Effector memory CD8-positive, alpha-beta T cell (primary cell): ENCODE measurements at regions not wholly inside any gene's neighbourhood (a gene's known extent, or its start where the extent isn't known, plus 50 kb on each side); places are given as distances from the start of the nearest gene placed in this dataset.
"Not testable (repeated sequence)": the region's sequence is repeated elsewhere in the genome, so short reads cannot be mapped to it uniquely, and the experiment has no call there.

Experiments
- ATAC-seq: fragments of 150-1000 bp; cut with Tn5 transposase; replicated peaks from 2 replicates; pipeline ENCODE4 v1.10.0; 2021; ENCODE audit warnings: mild to moderate bottlenecking, moderate library complexity
- DNase-seq, 3 experiments: peaks; one replicate each; pipeline ENCODE4 v3.0.0; 2021
- H3K27ac Mint-ChIP-seq, 2 donors: one replicate each; pipeline ENCODE4 v1.8.0; 2022; ENCODE audit warnings: mild to moderate bottlenecking in 2 of 2, mixed read lengths in 2 of 2, moderate library complexity in 2 of 2
- H3K27me3 Mint-ChIP-seq, 2 donors: one replicate each; pipeline ENCODE4 v1.8.0; 2022; ENCODE audit warnings: mixed read lengths in 2 of 2
- H3K36me3 Mint-ChIP-seq: one replicate; pipeline ENCODE4 v1.8.0; 2022; ENCODE audit warnings: mild to moderate bottlenecking, moderate library complexity, mixed read lengths; ENCODE audit not compliant: insufficient read depth
- H3K4me1 Mint-ChIP-seq, 2 donors: one replicate each; pipeline ENCODE4 v1.8.0; 2022; ENCODE audit warnings: low read depth in 2 of 2, mixed read lengths in 2 of 2
- H3K4me3 Mint-ChIP-seq, 2 donors: one replicate each; pipeline ENCODE4 v1.8.0; 2022; ENCODE audit warnings: mild to moderate bottlenecking in 2 of 2, mixed read lengths in 2 of 2, moderate library complexity in 2 of 2
- H3K9me3 Mint-ChIP-seq, 2 donors: one replicate each; pipeline ENCODE4 v1.8.0; 2022; ENCODE audit warnings: mixed read lengths in 2 of 2

- H3K36me3 Mint-ChIP-seq, H3K27ac Mint-ChIP-seq, H3K4me3 Mint-ChIP-seq, DNase-seq, H3K9me3 Mint-ChIP-seq, H3K4me1 Mint-ChIP-seq, ATAC-seq, H3K27me3 Mint-ChIP-seq: not testable (repeated sequence)
Measured at GRCh38 chrX:63160994-63161393, 190.1 kb downstream of the SPIN4 start.

- H3K27me3 Mint-ChIP-seq, H3K27ac Mint-ChIP-seq, ATAC-seq, H3K9me3 Mint-ChIP-seq, H3K4me3 Mint-ChIP-seq, H3K4me1 Mint-ChIP-seq, H3K36me3 Mint-ChIP-seq, DNase-seq: not testable (repeated sequence)
Measured at GRCh38 chrX:63160340-63160739, 190.8 kb downstream of the SPIN4 start.

DNA sequence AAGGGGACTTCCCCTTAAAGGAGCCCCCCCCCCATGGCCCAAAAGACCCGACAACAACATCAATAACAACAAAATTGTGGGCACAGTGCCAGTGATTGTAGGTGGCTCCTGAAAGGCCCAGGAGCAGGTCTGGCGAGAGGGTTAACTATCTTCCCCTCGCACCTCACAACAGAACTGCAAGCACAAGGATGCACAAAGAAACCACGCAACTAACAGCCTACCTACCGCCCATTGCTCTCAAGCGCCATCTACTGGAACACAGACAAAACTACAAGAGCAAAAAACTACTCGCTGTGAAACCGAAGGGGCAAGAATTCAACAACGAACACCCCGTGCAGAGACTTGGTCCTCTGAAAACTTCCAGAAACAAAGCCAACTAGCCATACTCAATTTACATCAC, 205.6 kb downstream of the SPIN4 start:
- DNase-seq, H3K27ac Mint-ChIP-seq, H3K27me3 Mint-ChIP-seq, H3K9me3 Mint-ChIP-seq, H3K4me3 Mint-ChIP-seq, H3K4me1 Mint-ChIP-seq, ATAC-seq, H3K36me3 Mint-ChIP-seq: not testable (repeated sequence)

GRCh38 chrX:63142588-63142987, 208.5 kb downstream of the SPIN4 start:
- not testable (repeated sequence) for H3K36me3 Mint-ChIP-seq, H3K27me3 Mint-ChIP-seq, DNase-seq, ATAC-seq, H3K4me3 Mint-ChIP-seq, H3K4me1 Mint-ChIP-seq, H3K27ac Mint-ChIP-seq, H3K9me3 Mint-ChIP-seq

GRCh38 chrX:63135859-63136258, 215.3 kb downstream of the SPIN4 start:
- not testable (repeated sequence) for ATAC-seq, H3K27me3 Mint-ChIP-seq, H3K4me1 Mint-ChIP-seq

DNA sequence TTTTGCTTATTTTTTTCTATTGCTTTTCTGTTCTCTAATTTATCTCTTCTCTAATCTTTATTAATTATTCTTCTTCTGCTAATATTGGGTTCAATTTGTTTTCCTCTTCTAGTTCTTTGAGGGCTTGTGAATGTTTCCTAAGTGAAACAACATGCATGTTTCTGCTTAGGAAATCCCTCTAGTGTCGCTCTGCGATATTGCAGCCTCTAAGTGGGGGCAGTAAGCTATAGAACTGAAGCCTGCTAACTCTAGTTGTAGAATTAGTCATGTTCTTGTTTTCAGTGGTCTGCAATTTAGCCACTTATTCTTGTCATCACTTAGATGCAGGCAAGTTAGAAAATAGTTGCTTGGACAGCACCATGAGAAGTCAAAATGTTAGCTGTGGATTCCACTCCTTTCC, 222.6 kb downstream of the SPIN4 start:
- Mint-ChIP-seq H3K27ac (no peak overlapping the region), H3K27me3 (no peaks in the 10 kb centered on the region), H3K4me1 (no peaks in the 10 kb centered on the region), H3K4me3 (no peak overlapping the region), H3K9me3 (no peaks in the 10 kb centered on the region), H3K36me3 (no peaks in the 10 kb centered on the region)
- DNase-seq (no peak), ATAC-seq (no peak)

More at GRCh38 chrX:63135859-63136258, 215.3 kb downstream of the SPIN4 start:
- not testable (repeated sequence) for H3K4me3 Mint-ChIP-seq, H3K27ac Mint-ChIP-seq, H3K36me3 Mint-ChIP-seq, H3K9me3 Mint-ChIP-seq, DNase-seq

GRCh38 chrX:63115196-63115595, 235.9 kb downstream of the SPIN4 start:
- H3K27me3 Mint-ChIP-seq, result no peaks in the 10 kb centered on the region
- ATAC-seq (no peak), DNase-seq (no peak)
- no peaks in the 10 kb centered on the region for H3K9me3 Mint-ChIP-seq
- no peak overlapping the region for H3K4me3 Mint-ChIP-seq
- no peaks in the 10 kb centered on the region for H3K4me1 Mint-ChIP-seq
- H3K27ac Mint-ChIP-seq, result no peak overlapping the region
- no peaks in the 10 kb centered on the region for H3K36me3 Mint-ChIP-seq

GRCh38 chrX:63101879-63102620, 249.1 kb downstream of the SPIN4 start:
- Mint-ChIP-seq H3K27ac (no peak overlapping the region), H3K36me3 (no peaks in the 10 kb centered on the region), H3K9me3 (peaks cover 0 to 15% of the 10 kb centered on the region in 2 donors), H3K4me1 (no peaks in the 10 kb centered on the region), H3K4me3 (no peak overlapping the region), H3K27me3 (no peaks in the 10 kb centered on the region)
- DNase-seq (no peak), ATAC-seq (no peak)

GRCh38 chrX:63058204-63058603, 292.9 kb downstream of the SPIN4 start:
- Mint-ChIP-seq H3K4me1 (no peaks in the 10 kb centered on the region), H3K27ac (no peak overlapping the region), H3K36me3 (no peaks in the 10 kb centered on the region), H3K9me3 (no peaks in the 10 kb centered on the region), H3K27me3 (no peaks in the 10 kb centered on the region), H3K4me3 (no peak overlapping the region)
- ATAC-seq, result no peak
- no peak for DNase-seq

DNA sequence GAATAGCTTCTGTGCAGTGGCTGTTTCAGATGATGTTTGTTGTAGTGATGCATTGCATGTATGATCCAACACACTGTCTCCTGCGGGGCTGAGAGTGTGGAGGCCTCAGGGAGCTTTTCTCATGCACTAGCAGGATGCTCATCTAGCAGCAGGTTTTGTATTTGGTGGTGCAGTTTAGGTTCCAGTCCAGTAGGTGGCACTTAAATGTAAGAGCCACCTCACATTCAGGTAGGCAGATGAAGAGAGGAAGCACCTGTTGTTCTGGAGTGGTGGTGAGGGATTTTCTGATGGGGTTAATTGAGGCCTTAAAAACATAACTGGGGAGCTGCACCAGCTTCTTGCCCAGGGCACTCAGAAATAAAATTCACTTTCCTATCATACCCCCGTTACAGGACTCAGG, 300.9 kb downstream of the SPIN4 start:
- Mint-ChIP-seq H3K36me3 (peaks cover 2% of the 10 kb centered on the region), H3K4me1 (no peaks in the 10 kb centered on the region), H3K27ac (no peak overlapping the region), H3K27me3 (no peaks in the 10 kb centered on the region), H3K9me3 (no peaks in the 10 kb centered on the region), H3K4me3 (no peak overlapping the region)
- ATAC-seq, result no peak
- no peak for DNase-seq

DNA sequence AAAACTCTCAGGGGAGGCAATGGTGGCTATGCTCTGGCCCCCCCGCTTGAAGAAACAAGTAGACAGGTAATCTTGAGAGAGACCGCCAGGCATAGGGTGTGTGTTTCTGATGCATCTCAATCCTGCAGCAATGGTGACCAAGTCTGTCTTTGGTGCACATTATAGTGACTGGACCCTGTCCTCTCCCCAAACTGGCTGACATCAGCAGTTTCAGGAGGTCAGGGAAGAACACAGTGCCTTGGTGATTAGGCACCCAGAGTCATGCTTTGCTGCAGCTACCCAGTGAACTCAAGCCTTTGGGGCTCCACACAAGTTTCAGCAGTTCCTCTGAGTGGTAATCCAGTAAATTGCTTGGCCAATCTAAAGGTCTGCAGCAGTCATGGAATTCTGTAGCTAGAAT, 318.3 kb downstream of the SPIN4 start:
- ATAC-seq, result no peak
- no peak for DNase-seq
- Mint-ChIP-seq H3K27ac (no peak overlapping the region), H3K36me3 (no peaks in the 10 kb centered on the region), H3K4me3 (no peak overlapping the region), H3K4me1 (no peaks in the 10 kb centered on the region), H3K27me3 (no peaks in the 10 kb centered on the region), H3K9me3 (no peaks in the 10 kb centered on the region)

DNA sequence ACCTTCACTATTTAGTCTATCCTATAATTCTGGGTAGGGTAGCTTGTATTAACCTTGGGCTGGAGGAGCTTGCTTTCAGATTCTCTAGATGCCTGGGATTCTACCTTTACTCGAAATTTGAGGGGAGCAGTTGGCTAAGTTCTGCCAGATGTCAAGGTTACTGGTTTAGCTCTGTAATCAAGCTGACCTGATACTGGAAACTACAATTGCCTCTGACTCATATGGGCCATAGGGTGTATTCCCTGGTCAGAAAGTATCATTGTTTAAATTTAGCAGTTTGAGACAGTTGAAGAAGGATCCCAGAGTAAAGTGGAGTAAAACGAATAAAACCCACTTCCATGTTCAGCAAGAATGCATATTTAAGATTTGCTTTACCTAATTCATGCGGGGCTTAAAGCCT, 337.6 kb downstream of the SPIN4 start:
- Mint-ChIP-seq H3K9me3 (no peaks in the 10 kb centered on the region), H3K27me3 (no peaks in the 10 kb centered on the region), H3K27ac (no peak overlapping the region), H3K36me3 (no peaks in the 10 kb centered on the region), H3K4me1 (no peaks in the 10 kb centered on the region), H3K4me3 (no peak overlapping the region)
- DNase-seq (no peak), ATAC-seq (no peak)

DNA sequence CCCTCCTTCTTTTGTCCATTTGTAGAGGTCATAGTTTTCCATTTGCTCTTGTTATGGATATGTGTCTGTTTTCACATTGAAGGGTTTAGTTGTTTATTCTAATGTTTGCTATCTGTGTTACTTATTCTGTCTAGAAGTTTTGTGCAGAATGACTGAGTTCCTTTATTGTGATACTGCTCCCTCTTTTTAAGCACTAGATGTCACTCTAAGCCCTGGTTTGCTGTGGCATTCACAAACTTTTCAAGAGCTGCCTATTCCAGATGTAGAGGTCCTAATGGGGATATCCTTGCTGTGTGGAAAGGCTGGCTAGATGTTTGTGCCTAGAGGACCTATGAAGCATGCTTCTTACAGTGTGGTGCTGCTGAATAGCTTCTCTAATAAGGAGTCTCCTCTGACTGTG, 338.6 kb downstream of the SPIN4 start:
- H3K9me3 Mint-ChIP-seq, result no peaks in the 10 kb centered on the region
- ATAC-seq, result no peak
- H3K27me3 Mint-ChIP-seq, result no peaks in the 10 kb centered on the region
- no peaks in the 10 kb centered on the region for H3K36me3 Mint-ChIP-seq
- no peak for DNase-seq
- H3K4me1 Mint-ChIP-seq, result no peaks in the 10 kb centered on the region
- H3K27ac Mint-ChIP-seq, result no peak overlapping the region
- no peak overlapping the region for H3K4me3 Mint-ChIP-seq

DNA sequence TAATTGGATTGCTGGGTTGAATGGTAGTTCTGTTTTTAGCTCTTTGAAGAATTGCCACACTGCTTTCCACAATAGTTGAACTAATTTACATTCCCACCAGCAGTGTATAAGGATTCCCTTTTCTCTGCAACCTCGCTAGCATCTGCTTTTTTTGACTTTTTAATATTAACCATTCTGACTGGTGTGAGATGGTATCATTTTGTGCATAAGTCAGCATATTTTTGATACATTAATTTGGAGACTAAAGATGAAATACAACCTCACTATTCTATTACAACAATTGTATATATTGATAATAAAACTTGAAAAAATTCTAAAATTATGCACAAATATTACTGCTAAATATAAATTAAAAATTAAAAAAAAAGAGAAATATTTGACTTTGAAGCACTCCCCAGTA, 350.9 kb downstream of the SPIN4 start:
- H3K27ac Mint-ChIP-seq, H3K27me3 Mint-ChIP-seq, ATAC-seq, H3K36me3 Mint-ChIP-seq, H3K9me3 Mint-ChIP-seq, DNase-seq, H3K4me1 Mint-ChIP-seq, H3K4me3 Mint-ChIP-seq: not testable (repeated sequence)
